ENCODE measurements at regions not wholly inside any gene's neighbourhood (a gene's known extent, or its start where the extent isn't known, plus 50 kb on each side); places are given as distances from the start of the nearest gene placed in this dataset.

DNA sequence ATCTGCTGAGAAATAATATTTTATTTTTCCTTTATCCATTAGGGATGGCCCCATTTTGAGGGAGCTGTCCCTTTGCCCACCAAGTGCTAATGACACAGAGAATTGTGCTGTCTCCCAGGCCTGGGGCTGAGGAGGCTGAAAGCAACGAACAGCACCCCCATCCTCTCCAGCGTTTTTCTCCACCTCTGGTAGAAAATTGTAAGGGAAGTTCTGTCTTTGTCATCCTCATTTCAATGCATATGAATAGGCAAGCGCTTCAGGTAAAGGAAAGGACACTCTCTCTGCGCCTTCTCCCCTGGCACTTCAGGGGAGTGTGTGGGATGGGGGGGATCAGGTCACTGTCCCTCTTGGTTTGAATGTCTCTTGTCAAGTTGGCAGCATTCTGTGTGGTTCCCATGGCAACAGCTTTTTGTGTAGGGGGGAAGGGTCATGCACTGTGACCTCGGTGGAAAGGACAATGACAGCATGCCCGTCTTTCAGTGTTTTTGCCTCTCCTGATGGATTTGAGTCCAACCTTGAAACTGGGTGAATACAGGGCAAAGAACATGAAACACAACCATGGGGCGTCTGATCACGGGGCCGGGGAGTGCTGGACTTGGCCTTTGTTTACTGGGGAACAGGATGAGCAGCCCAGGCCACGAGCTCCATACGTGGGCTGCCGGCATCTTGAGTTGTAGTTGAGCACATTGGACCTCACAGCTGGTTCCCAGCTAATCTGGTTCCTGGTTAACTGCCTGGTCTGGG is 230.2 kb downstream of the VRK1 start:
- Histone ChIP-seq H2AFZ (ENCODE audit: low read depth) (no peak overlapping the region), H3K27me3 (ENCODE audit: insufficient read depth) (no peaks in the 10 kb centered on the region), H4K20me1 (ENCODE audit: insufficient read depth) (no peaks in the 10 kb centered on the region), H3K4me3 (ENCODE audit: low read depth in 2 of 2, low read length in 1 of 2) (no peak overlapping the region), H3K4me1 (ENCODE audit: control insufficient read depth in 1 of 2, insufficient read depth in 2 of 2, low read depth in 1 of 2, low read length in 1 of 2) (no peaks in the 10 kb centered on the region; a peak in 1 of 4 replicates), H3K36me3 (replicated peaks in 1 of 2; ENCODE audit: control insufficient read depth in 1 of 2, insufficient read depth in 2 of 2, low read length in 1 of 2) (no peaks in the 10 kb centered on the region), H3K9ac (no peak overlapping the region), H3K79me2 (ENCODE audit: insufficient read depth) (no peaks in the 10 kb centered on the region), H3K9me2 (no peaks in the 10 kb centered on the region), H3F3A (replicated peaks; ENCODE audit: insufficient read depth) (no peaks in the 10 kb centered on the region), H3K9me3 (no peaks in the 10 kb centered on the region), H3K27ac (ENCODE audit: low read depth in 2 of 2, low read length in 1 of 2) (no peak overlapping the region), H3K4me2 (no peak overlapping the region)
- 29% methylated on average over 12 of the region's 12 CpGs for WGBS (ENCODE audit: low lambda C conversion rate)
- POLR2A ChIA-PET, result no interaction called here
- no peak for DNase-seq
- CTCF ChIA-PET, result no interaction called here
- TF ChIP-seq YY1 (IDR thresholded peaks at IDR 0.05; ENCODE audit: low read depth) (no peak), RCOR1 (IDR thresholded peaks at IDR 0.05; ENCODE audit: low read length) (no peak), SMC3 (IDR thresholded peaks at IDR 0.05; ENCODE audit: low read depth, low read length) (no peak), ELF1 (IDR thresholded peaks at IDR 0.05) (no peak), NRF1 (IDR thresholded peaks at IDR 0.05; ENCODE audit: low read depth, low read length) (no peak), FOXM1 (IDR thresholded peaks at IDR 0.05; ENCODE audit: low read depth) (no peak), POLR2AphosphoS5 (IDR thresholded peaks at IDR 0.05; ENCODE audit: low read depth, low read length) (no peak), CHD2 (IDR thresholded peaks at IDR 0.05; ENCODE audit: low read length, partially characterized antibody) (no peak), MEF2A (IDR thresholded peaks at IDR 0.05; ENCODE audit: borderline replicate concordance, low read depth) (no peak), IRF3 (IDR thresholded peaks at IDR 0.05; ENCODE audit: low read depth, low read length) (no peak), NFIC (IDR thresholded peaks at IDR 0.05; ENCODE audit: borderline replicate concordance) (no peak)

DNA sequence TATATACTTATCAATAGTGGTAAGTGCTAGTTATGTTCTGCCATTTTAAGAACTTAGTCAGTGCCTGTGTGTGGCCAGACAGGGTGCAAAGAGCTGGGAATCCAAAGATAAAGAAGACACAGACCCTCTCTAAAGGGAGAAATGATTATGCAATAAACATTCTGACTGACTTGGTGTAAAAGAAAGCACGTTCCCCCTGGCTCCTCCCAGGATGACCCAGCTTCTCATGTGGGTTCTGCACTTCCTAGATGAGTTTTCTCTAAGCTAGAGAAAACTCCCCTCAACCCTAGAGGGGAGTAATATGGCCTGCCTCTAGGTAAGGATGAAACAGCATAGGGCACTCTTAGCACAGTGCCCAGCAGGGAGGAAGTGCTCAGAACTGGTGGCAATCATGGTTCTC is 231.2 kb downstream of the VRK1 start:
- H4K20me1 ChIP-seq (ENCODE audit: insufficient read depth), result no peaks in the 10 kb centered on the region
- DNase-seq, result no peak
- H3K9me2 ChIP-seq, result no peaks in the 10 kb centered on the region
- WGBS (ENCODE audit: low lambda C conversion rate), result 9% methylated on average over 1 of the region's 1 CpG
- TF ChIP-seq MAX (IDR thresholded peaks at IDR 0.05; ENCODE audit: low read depth) (no peak), FOSL2 (IDR thresholded peaks at IDR 0.05; ENCODE audit: borderline replicate concordance, low read depth) (no peak), RCOR1 (IDR thresholded peaks at IDR 0.05; ENCODE audit: low read length) (no peak), YY1 (IDR thresholded peaks at IDR 0.05; ENCODE audit: low read depth) (no peak), POLR2AphosphoS5 (IDR thresholded peaks at IDR 0.05; ENCODE audit: low read depth, low read length) (no peak), USF2 (IDR thresholded peaks at IDR 0.05; ENCODE audit: borderline replicate concordance, low read depth, low read length) (no peak), TCF12 (IDR thresholded peaks at IDR 0.05) (no peak), JUND (IDR thresholded peaks at IDR 0.05) (no peak), FOXM1 (IDR thresholded peaks at IDR 0.05; ENCODE audit: low read depth) (no peak), RAD21 (IDR thresholded peaks at IDR 0.05; ENCODE audit: low read length) (no peak), RXRA (IDR thresholded peaks at IDR 0.05; ENCODE audit: borderline replicate concordance, low read depth) (no peak), FOXJ3 (CRISPR knock-in tag; IDR thresholded peaks at IDR 0.05) (no peak), ELF1 (IDR thresholded peaks at IDR 0.05) (no peak), NRF1 (IDR thresholded peaks at IDR 0.05; ENCODE audit: low read depth, low read length) (no peak), MEF2A (IDR thresholded peaks at IDR 0.05; ENCODE audit: borderline replicate concordance, low read depth) (no peak), SMC3 (IDR thresholded peaks at IDR 0.05; ENCODE audit: low read depth, low read length) (no peak)
- TF ChIP-seq, protein P1, sequence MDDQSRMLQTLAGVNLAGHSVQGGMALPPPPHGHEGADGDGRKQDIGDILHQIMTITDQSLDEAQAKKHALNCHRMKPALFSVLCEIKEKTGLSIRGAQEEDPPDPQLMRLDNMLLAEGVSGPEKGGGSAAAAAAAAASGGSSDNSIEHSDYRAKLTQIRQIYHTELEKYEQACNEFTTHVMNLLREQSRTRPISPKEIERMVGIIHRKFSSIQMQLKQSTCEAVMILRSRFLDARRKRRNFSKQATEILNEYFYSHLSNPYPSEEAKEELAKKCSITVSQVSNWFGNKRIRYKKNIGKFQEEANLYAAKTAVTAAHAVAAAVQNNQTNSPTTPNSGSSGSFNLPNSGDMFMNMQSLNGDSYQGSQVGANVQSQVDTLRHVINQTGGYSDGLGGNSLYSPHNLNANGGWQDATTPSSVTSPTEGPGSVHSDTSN (IDR thresholded peaks at IDR 0.05), result no peak
- no peak overlapping the region for H3K4me2 ChIP-seq
- H3F3A ChIP-seq (replicated peaks; ENCODE audit: insufficient read depth), result no peaks in the 10 kb centered on the region
- peaks cover 0 to 4% of the 10 kb centered on the region in 2 experiments; a peak in 1 of 4 replicates for H3K4me1 ChIP-seq (ENCODE audit: control insufficient read depth in 1 of 2, insufficient read depth in 2 of 2, low read depth in 1 of 2, low read length in 1 of 2)
- H3K27me3 ChIP-seq (ENCODE audit: insufficient read depth), result no peaks in the 10 kb centered on the region
- H2AFZ ChIP-seq (ENCODE audit: low read depth), result no peak overlapping the region
- no peak overlapping the region for H3K27ac ChIP-seq (ENCODE audit: low read depth in 2 of 2, low read length in 1 of 2)
- no peaks in the 10 kb centered on the region for H3K79me2 ChIP-seq (ENCODE audit: insufficient read depth)
- H3K9ac ChIP-seq, result no peak overlapping the region
- POLR2A ChIA-PET, result no interaction called here
- H3K9me3 ChIP-seq, result no peaks in the 10 kb centered on the region
- CTCF ChIA-PET, result no interaction called here
- H3K4me3 ChIP-seq (ENCODE audit: low read depth in 2 of 2, low read length in 1 of 2), result no peak overlapping the region
- no peaks in the 10 kb centered on the region for H3K36me3 ChIP-seq (replicated peaks in 1 of 2; ENCODE audit: control insufficient read depth in 1 of 2, insufficient read depth in 2 of 2, low read length in 1 of 2)

Measured in SK-N-SH (cell line).